Lower leg skin (tissue), 4 donors: ENCODE measurements at regions not wholly inside any gene's neighbourhood (a gene's known extent, or its start where the extent isn't known, plus 50 kb on each side); places are given as distances from the start of the nearest gene placed in this dataset.

Source experiments
- DNase-seq, 2 donors: peaks; one replicate each; pipeline ENCODE4 v3.0.0-alpha.2; 2019; ENCODE audit warnings: low spot score in 2 of 2
- H3K4me3 ChIP-seq: fragments of 200-600 bp; sonication (generic); 2 replicates; pipeline ENCODE4 v1.5.1; 2017; ENCODE audit warnings: mild to moderate bottlenecking, low read depth; ENCODE audit not compliant: poor library complexity, severe bottlenecking
- CTCF ChIP-seq, 3 donors: fragments of 450-650 bp; IDR thresholded peaks; one replicate each; pipeline ENCODE4 v1.5.1; 2016; ENCODE audit warnings: antibody characterized with exemption in 3 of 3, mild to moderate bottlenecking in 3 of 3, moderate library complexity in 2 of 3
- POLR2A ChIP-seq, 2 donors: fragments of 450-650 bp; IDR thresholded peaks; one replicate each; pipeline ENCODE4 v1.6.1; 2016 to 2017; ENCODE audit warnings: antibody characterized with exemption in 2 of 2, mild to moderate bottlenecking in 1 of 2, moderate library complexity in 1 of 2
- WGBS, 2 donors: methylation state at CpG; one replicate each; pipeline ENCODE4 v1.1.5; 2018; 5-methylcytosine and 5-hydroxymethylcytosine counted together
- intact Hi-C: fragments of 100-400 bp; cut with DNase I; formaldehyde crosslinking; loops from one replicate; pipeline ENCODE4 v1.15.0; 2023; ENCODE audit warnings: low total_unique reads

GRCh38 chr6:6722195-6722594 is 133.7 kb downstream of the LY86 start:
- WGBS, 2 donors = 83 to 85% methylated on average over 5 of the region's 5 CpGs
- TF ChIP-seq POLR2A (IDR thresholded peaks at IDR 0.05) (no peak), CTCF (IDR thresholded peaks at IDR 0.05) (no peak)
- intact Hi-C loops = loop anchor here (5.0 kb wide), 1 partner anchor 520 kb away; no protein-coding TSS in a partner anchor
- H3K4me3 ChIP-seq = no peak overlapping the region
- DNase-seq = no peak

GRCh38 chr6:6723361-6723760 is 134.8 kb downstream of the LY86 start:
- intact Hi-C loops = loop anchor here (5.0 kb wide), 1 partner anchor 519 kb away; no protein-coding TSS in a partner anchor
- DNase-seq = no peak
- WGBS, 2 donors = 65% methylated on average over 1 of the region's 1 CpG
- TF ChIP-seq CTCF (IDR thresholded peaks at IDR 0.05) (no peak), POLR2A (IDR thresholded peaks at IDR 0.05) (no peak)
- H3K4me3 ChIP-seq = no peak overlapping the region

- no peak for TF ChIP-seq POLR2A (IDR thresholded peaks at IDR 0.05)
- no peak for TF ChIP-seq CTCF (IDR thresholded peaks at IDR 0.05)
- 26 to 29% methylated on average over 16 of the region's 16 CpGs for WGBS, 2 donors
- peak in 1 of 2 donors; percentile 89 for DNase-seq
- no peak overlapping the region for H3K4me3 ChIP-seq
- intact Hi-C loops = loop anchor here (5.0 kb wide), 1 partner anchor 518 kb away; no protein-coding TSS in a partner anchor
Observed at GRCh38 chr6:6723921-6724538, 135.5 kb downstream of the LY86 start.

- intact Hi-C loops = loop anchor here (5.0 kb wide), 1 partner anchor 517 kb away; no protein-coding TSS in a partner anchor
- peak; percentile 72 to 92 for DNase-seq
- 9 to 25% methylated on average over 39 of the region's 40 CpGs for WGBS, 2 donors
- H3K4me3 ChIP-seq = no peak overlapping the region
- TF ChIP-seq CTCF (IDR thresholded peaks at IDR 0.05) = no peak
- no peak for TF ChIP-seq POLR2A (IDR thresholded peaks at IDR 0.05)
Observed at GRCh38 chr6:6724539-6725467, 136.3 kb downstream of the LY86 start.

GRCh38 chr6:6725468-6726209 is 137.1 kb downstream of the LY86 start:
- TF ChIP-seq CTCF (IDR thresholded peaks at IDR 0.05) (no peak), POLR2A (IDR thresholded peaks at IDR 0.05) (no peak)
- H3K4me3 ChIP-seq = no peak overlapping the region
- DNase-seq = no peak
- intact Hi-C loops = no loop called here
- 75 to 76% methylated on average over 15 of the region's 15 CpGs for WGBS, 2 donors
